SHP77 treated with DMSO at 0.1 percent for 48 hours (cell line): ENCODE measurements at regions not wholly inside any gene's neighbourhood (a gene's known extent, or its start where the extent isn't known, plus 50 kb on each side); places are given as distances from the start of the nearest gene placed in this dataset.

Experiments
- DNase-seq: peaks from one replicate; lab custom pipeline; 2025; lab: John Stamatoyannopoulos, UW

DNA sequence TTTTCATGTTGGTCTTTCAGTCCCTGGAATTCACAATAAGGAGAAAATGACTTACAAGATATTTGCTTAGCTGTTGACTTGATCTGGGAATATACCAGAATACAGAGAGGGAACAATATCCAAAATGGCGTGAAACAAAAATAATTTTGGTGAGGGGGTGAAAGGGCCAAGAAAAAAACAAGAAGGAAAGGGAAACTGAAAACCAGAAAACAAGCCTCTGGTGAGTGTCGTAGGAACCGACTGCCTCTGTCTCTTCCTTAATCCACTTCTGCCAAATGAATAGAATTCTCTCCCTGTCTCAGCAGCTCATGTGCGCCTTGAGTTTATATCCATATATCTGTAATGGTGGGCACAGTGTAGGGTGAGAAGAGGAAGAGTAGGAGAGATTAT is 367.6 kb downstream of the ETS1 start:
- DNase-seq, result no peak

GRCh38 chr11:128216198-128216597 is 371.2 kb downstream of the ETS1 start:
- DNase-seq, result no peak

DNA sequence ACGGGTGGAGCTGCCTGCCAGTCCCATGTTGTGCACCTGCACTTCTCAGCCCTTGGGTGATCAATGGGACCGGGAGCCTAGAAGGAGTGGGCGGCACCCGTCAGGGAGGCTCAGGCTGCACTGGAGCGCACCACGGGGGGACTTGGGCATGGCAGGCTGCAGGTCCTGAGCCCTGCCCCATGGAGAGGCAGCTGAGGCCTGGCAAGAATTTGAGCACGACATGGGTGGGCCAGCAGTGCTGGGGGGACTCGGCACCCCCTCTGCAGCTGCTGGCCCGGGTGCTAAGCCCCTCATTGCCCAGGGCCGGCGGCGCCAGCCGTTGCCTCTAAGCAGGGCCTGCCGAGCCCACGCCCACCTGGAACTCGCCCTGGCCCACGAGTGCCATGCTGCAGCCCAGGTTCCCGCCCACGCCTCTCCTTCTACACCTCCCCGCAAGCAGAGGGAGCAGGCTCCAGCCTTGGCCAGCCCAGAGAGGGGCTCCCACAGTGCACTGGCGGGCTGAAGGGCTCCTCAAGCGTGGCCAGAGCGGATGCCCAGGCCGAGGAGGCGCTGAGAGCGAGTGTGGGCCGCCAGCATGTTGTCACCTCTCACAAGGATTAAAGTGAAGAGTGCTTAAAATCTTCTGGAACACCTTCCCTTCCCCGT is 372.0 kb downstream of the ETS1 start:
- no peak for DNase-seq

DNA sequence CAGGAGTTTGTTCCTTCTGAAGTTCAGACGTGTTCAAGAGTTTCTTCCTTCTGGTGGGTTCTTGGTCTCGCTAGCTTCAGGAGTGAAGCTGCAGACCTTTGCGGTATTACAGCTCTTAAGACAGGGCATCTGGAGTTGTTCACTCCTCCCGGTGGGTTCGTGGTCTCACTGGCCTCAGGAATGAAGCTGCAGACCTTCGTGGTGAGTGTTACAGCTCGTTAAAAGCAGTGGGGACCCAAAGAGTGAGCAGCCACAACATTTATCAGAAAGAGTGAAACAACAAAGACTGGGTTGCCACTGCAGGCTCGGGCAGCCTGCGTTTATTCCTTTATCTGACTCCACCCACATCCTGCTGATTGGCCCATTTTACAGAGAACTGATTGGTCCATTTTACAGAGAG is 373.1 kb downstream of the ETS1 start:
- no peak for DNase-seq

GRCh38 chr11:128213461-128213860 is 373.9 kb downstream of the ETS1 start:
- no peak for DNase-seq

DNA sequence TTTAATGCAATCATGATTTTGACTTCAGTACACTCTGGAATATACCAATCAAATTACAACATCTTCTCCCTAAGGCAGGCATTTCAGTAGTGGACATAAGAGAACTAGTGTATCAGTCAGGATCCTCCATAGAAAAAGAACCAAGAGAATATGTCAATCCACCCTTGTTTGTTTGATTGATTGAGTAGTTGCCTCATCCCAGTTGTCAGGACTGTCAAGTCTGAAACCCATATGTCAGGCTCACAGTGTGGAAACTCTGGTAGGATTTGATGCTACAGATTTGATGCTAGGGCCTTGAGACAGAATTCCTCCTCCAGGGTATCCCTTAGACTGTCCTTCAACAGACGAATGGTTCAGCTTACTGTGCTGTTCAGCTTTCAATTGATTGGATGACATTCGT is 375.0 kb downstream of the ETS1 start:
- DNase-seq, result no peak

- no peak for DNase-seq
Measured at GRCh38 chr11:128210148-128210940, 377.0 kb downstream of the ETS1 start.

DNA sequence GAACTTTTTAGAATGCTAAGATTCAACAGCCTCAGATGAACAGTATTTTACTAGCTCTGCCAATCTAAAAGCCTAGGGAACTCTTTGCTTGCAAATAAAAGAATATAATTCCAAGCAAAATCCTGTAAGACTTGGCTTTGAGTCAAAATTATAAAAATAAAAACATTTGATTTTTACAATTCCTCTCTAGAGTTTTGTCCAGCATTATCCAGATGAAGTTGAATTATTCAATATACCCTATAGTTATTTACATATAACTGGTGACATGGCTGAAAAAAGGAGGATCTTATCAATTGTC is 378.3 kb downstream of the ETS1 start:
- no peak for DNase-seq

DNA sequence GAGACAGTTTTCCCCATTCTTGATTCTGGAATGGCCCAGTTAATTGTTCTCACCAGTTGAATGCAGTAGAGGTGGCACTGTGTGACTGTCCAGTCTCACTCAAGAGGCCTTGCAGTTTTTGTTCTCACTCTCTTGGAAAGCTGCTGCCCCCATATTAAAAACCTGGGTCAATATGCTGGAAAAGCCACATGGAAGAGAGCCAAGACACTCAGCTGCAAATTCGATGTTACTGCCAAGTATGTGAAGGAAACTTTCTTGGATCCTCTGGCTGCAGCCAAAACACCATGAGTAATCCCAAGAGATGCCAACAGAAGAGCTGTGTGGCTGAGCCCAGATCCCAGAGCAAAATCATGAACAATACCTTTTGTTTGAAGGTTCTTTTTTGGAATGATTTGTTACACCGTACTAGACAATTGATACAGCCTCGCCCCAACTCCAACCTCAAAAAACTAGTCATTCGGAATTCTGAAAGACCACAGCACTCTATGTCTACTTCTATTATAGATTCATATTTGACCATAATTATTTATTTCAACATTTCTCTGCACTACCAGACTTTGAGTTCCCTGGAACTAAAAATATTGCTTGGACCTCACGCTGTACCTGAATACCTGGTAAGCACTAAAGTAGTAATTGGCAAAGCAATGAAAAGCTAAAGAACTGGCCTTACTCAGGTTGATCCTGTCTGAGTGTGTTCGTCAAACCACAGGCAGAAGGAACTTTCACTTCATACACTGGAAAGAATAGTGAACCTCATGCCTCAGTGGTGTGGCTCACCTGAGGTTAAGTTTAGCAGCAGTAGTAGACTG is 378.8 kb downstream of the ETS1 start:
- no peak for DNase-seq

DNA sequence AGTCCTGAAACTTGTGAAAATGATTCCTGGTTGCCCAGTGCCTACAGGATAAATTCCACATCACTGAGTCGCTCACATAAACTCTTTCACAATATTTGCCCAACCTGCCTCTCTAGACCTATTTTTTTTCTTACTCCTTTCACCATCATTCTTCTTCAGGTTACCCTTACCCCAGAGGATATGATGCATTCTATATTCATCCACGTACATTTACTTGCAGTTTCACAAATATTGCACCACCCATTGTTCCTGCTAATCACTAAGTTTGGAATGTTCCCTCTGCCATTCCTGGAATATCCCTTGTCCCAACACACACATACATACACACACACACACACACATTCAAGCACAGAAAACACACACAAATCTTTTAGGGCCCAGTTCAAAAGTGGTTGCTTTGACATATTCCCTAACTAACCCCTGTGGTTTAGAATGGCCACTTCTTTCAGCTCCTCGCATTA is 379.5 kb downstream of the ETS1 start:
- no peak for DNase-seq

GRCh38 chr11:128206461-128206860 is 380.9 kb downstream of the ETS1 start:
- no peak for DNase-seq

DNA sequence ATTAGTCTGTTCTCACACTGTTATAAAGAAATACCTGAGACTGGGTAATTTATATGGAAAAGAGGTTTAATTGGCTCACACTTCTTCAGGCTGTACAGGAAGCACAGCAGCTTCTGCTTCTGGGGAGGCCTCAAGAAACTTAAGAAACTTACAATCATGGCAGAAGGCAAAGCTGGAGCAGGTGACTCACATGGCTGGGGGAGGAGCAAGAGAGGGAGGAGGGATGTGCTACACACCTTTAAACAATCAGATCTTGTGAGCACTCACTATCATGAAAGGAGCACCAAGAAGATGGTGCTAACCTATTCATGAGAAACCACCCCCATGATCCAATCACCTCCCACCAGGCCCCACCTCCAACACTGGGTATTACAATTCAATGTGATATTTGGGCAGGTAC is 381.6 kb downstream of the ETS1 start:
- DNase-seq, result no peak

GRCh38 chr11:128204898-128205297 is 382.5 kb downstream of the ETS1 start:
- no peak for DNase-seq

DNA sequence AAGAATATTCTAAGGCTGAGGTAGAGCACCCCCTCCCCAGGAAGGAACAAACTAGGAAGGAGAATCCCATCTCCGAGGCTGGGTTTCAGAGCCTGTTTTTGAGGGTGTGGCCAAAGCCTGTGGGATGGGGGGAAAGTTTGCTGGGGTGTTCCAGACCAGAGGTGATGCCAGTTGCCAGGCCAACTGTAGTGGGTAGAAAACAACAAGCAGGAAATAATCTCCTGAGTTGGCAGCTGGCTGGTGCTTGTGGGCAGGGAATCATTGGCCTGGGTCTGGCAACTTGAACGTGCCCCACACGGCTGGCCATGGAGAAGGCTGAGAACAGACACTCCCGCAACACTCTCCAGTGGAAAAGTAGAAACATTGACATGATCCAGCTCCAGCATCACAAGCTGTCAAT is 385.6 kb downstream of the ETS1 start:
- DNase-seq, result no peak

GRCh38 chr11:128201009-128201408 is 386.3 kb downstream of the ETS1 start:
- no peak for DNase-seq

GRCh38 chr11:128200467-128200866 is 386.9 kb downstream of the ETS1 start:
- no peak for DNase-seq

GRCh38 chr11:128198216-128198772 is 389.1 kb downstream of the ETS1 start:
- no peak for DNase-seq

DNA sequence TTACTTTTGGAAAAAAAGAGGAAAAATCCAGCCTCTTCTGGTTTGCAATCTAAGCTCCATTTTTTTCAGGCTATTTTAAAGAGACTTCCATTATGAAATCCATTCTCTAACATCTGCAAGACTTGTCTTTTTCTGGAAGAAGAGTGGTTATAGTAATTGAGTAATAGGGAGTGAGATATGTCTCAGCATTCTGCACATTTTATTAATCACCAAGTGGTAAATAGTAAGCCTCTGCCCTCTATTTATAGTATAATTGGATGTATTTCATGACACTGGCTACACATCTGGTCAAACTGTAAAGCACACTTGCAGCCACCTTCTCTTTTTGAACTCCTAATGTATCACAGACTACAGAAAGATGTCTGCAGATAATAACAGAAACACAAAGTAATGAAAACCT is 391.1 kb downstream of the ETS1 start:
- no peak for DNase-seq

- DNase-seq, result no peak
Measured at GRCh38 chr11:128195756-128196155, 391.6 kb downstream of the ETS1 start.

GRCh38 chr11:128195057-128195751 is 392.2 kb downstream of the ETS1 start:
- no peak for DNase-seq

GRCh38 chr11:128194216-128194615 is 393.1 kb downstream of the ETS1 start:
- no peak for DNase-seq

DNA sequence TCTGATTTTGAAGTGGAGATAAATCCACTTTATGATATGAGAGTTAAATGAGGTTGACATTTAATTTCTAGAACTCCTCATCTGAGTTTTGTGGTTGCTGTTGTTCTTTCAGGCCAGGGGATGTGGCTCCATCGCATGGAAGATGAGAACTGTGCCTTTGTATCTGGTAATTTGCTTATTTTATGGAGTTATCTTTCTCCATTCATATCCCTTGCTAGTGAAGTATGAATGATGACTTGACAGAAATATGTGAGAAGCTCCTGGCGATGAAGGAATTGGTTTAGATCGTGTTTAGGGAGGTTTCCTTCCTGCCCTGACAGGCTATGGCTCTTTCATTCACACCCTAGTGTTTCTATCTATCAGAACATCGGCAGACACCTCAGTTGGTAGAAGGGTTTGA is 393.7 kb downstream of the ETS1 start:
- DNase-seq, result no peak
